GM12874 (cell line): ENCODE measurements at regions not wholly inside any gene's neighbourhood (a gene's known extent, or its start where the extent isn't known, plus 50 kb on each side); places are given as distances from the start of the nearest gene placed in this dataset.

ENCODE experiments used
- CTCF ChIP-seq: IDR thresholded peaks from 2 replicates; pipeline ENCODE4 v1.5.1; 2011; ENCODE audit warnings: low read depth, mild to moderate bottlenecking, control low read depth, low read length, moderate library complexity; ENCODE audit not compliant: insufficient read depth

GRCh38 chr3:31250116-31250777 is 282.5 kb upstream of the STT3B start:
- TF ChIP-seq CTCF: no peak

GRCh38 chr3:31251083-31251482 is 281.6 kb upstream of the STT3B start:
- no peak for TF ChIP-seq CTCF

GRCh38 chr3:31252216-31253185 is 280.2 kb upstream of the STT3B start:
- TF ChIP-seq CTCF: no peak

- no peak for TF ChIP-seq CTCF
These were observed 278.9 kb upstream of the STT3B start for GRCh38 chr3:31253782-31254181.

GRCh38 chr3:31254483-31254882 is 278.2 kb upstream of the STT3B start:
- TF ChIP-seq CTCF: no peak

- TF ChIP-seq CTCF: no peak
These were observed 277.6 kb upstream of the STT3B start for GRCh38 chr3:31255007-31255581.

GRCh38 chr3:31262201-31262600 is 270.5 kb upstream of the STT3B start:
- TF ChIP-seq CTCF: no peak
